Common myeloid progenitor, CD34-positive (primary cell): ENCODE measurements at regions not wholly inside any gene's neighbourhood (a gene's known extent, or its start where the extent isn't known, plus 50 kb on each side); places are given as distances from the start of the nearest gene placed in this dataset.

Experiments used
- CTCF ChIA-PET: fragments of 350-600 bp; sonication (Branson Sonifier 250); formaldehyde crosslinking; loops from one replicate; lab custom pipeline; 2021; ENCODE audit warnings: antibody characterized with exemption; lab: Charles Lee
- POLR2A ChIA-PET: fragments of 350-600 bp; sonication (Branson Sonifier 250); formaldehyde crosslinking; loops from one replicate; lab custom pipeline; 2021; ENCODE audit warnings: antibody characterized with exemption; lab: Charles Lee
- DNase-seq, 3 donors: peaks; one replicate each; pipeline versions ENCODE4 v3.0.0 to v3.0.0-alpha.2; 2013
- H3K27ac ChIP-seq, 2 experiments: 1 replicate in 1 of 2; 2 replicates in 1 of 2; pipeline ENCODE4 v1.7.0; 2013; ENCODE audit warnings: inconsistent platforms in 2 of 2, low read length in 2 of 2, mild to moderate bottlenecking in 2 of 2, low read depth in 1 of 2, moderate library complexity in 1 of 2; ENCODE audit not compliant: severe bottlenecking in 2 of 2, insufficient read depth in 1 of 2, poor library complexity in 1 of 2
- H3K27me3 ChIP-seq, 5 experiments: replicated peaks in 2 of 5; 1 replicate in 3 of 5; 2 replicates in 2 of 5; pipeline versions ENCODE4 v1.6.1 to v1.7.0; 2013; ENCODE audit warnings: low read length in 4 of 5, mild to moderate bottlenecking in 2 of 5, moderate library complexity in 2 of 5, inconsistent platforms in 1 of 5; ENCODE audit not compliant: insufficient read depth in 5 of 5, control insufficient read depth in 4 of 5
- H3K36me3 ChIP-seq, 4 experiments: 1 replicate in 2 of 4; 2 replicates in 2 of 4; pipeline versions ENCODE4 v1.6.1 to v1.7.0; 2013; ENCODE audit warnings: low read length in 3 of 4, control low read depth in 1 of 4, mild to moderate bottlenecking in 1 of 4; ENCODE audit not compliant: control insufficient read depth in 4 of 4, insufficient read depth in 4 of 4
- H3K4me1 ChIP-seq, 4 experiments: 1 replicate in 3 of 4; 2 replicates in 1 of 4; pipeline versions ENCODE4 v1.6.1 to v1.7.1; 2013; ENCODE audit warnings: low read length in 3 of 4, mild to moderate bottlenecking in 3 of 4, control low read depth in 1 of 4, inconsistent platforms in 1 of 4, moderate library complexity in 1 of 4; ENCODE audit not compliant: control insufficient read depth in 4 of 4, insufficient read depth in 4 of 4; ENCODE audit errors: control extremely low read depth in 1 of 4
- H3K4me3 ChIP-seq, 7 experiments: 1 replicate in 4 of 7; 2 replicates in 3 of 7; pipeline versions ENCODE4 v1.5.1 to v1.7.0; 2013; ENCODE audit warnings: mild to moderate bottlenecking in 7 of 7, low read length in 6 of 7, moderate library complexity in 6 of 7, inconsistent platforms in 2 of 7, low read depth in 2 of 7, control low read depth in 1 of 7; ENCODE audit not compliant: insufficient read depth in 4 of 7, control insufficient read depth in 1 of 7; ENCODE audit errors: extremely low read depth in 1 of 7
- H3K9me3 ChIP-seq, 5 experiments: 1 replicate in 4 of 5; 2 replicates in 1 of 5; pipeline versions ENCODE4 v1.6.1 to v1.7.1; 2013; ENCODE audit warnings: low read length in 4 of 5, mild to moderate bottlenecking in 2 of 5, inconsistent platforms in 1 of 5, low read depth in 1 of 5, moderate library complexity in 1 of 5; ENCODE audit not compliant: control insufficient read depth in 4 of 5, insufficient read depth in 2 of 5; ENCODE audit errors: control extremely low read depth in 1 of 5
- WGBS: methylation state at CpG from one replicate; pipeline ENCODE4 v1.1.5; 2013; ENCODE audit not compliant: insufficient coverage; 5-methylcytosine and 5-hydroxymethylcytosine counted together

GRCh38 chr10:121217331-121217730, 366.2 kb downstream of the WDR11 start:
- POLR2A ChIA-PET, result no interaction called here
- no peak for DNase-seq
- H3K4me1 ChIP-seq, result no peaks in the 10 kb centered on the region
- peaks cover 0 to 19% (median 2%) of the 10 kb centered on the region in 5 experiments for H3K27me3 ChIP-seq
- CTCF ChIA-PET, result no interaction called here
- no peaks in the 10 kb centered on the region for H3K36me3 ChIP-seq
- 92% methylated on average over 7 of the region's 7 CpGs for WGBS
- no peaks in the 10 kb centered on the region for H3K9me3 ChIP-seq
- no peak overlapping the region for H3K27ac ChIP-seq
- no peak overlapping the region for H3K4me3 ChIP-seq

- Histone ChIP-seq H3K27ac (no peak overlapping the region), H3K4me1 (no peaks in the 10 kb centered on the region), H3K27me3 (peaks cover 0 to 14% (median 4%) of the 10 kb centered on the region in 5 experiments), H3K4me3 (no peak overlapping the region), H3K36me3 (no peaks in the 10 kb centered on the region), H3K9me3 (no peaks in the 10 kb centered on the region)
- 88% methylated on average over 1 of the region's 3 CpGs for WGBS
- POLR2A ChIA-PET, result no interaction called here
- CTCF ChIA-PET, result no interaction called here
- no peak for DNase-seq
Measured at GRCh38 chr10:121221072-121221471, 369.9 kb downstream of the WDR11 start.

GRCh38 chr10:121221991-121222390, 370.8 kb downstream of the WDR11 start:
- H3K4me3 ChIP-seq, result no peak overlapping the region
- no peaks in the 10 kb centered on the region for H3K36me3 ChIP-seq
- H3K27ac ChIP-seq, result no peak overlapping the region
- CTCF ChIA-PET, result no interaction called here
- no peaks in the 10 kb centered on the region for H3K4me1 ChIP-seq
- WGBS, result 95% methylated on average over 8 of the region's 8 CpGs
- POLR2A ChIA-PET, result no interaction called here
- peaks cover 0 to 14% (median 4%) of the 10 kb centered on the region in 5 experiments for H3K27me3 ChIP-seq
- DNase-seq, result no peak
- no peaks in the 10 kb centered on the region for H3K9me3 ChIP-seq

GRCh38 chr10:121222842-121223241, 371.7 kb downstream of the WDR11 start:
- H3K9me3 ChIP-seq, result peaks cover 0 to 3% (median 0%) of the 10 kb centered on the region in 5 experiments
- peaks cover 0 to 9% (median 4%) of the 10 kb centered on the region in 5 experiments for H3K27me3 ChIP-seq
- WGBS, result 83% methylated on average over 2 of the region's 2 CpGs
- DNase-seq, result no peak
- H3K4me1 ChIP-seq, result no peaks in the 10 kb centered on the region
- no peaks in the 10 kb centered on the region for H3K36me3 ChIP-seq
- H3K27ac ChIP-seq, result no peak overlapping the region
- CTCF ChIA-PET, result no interaction called here
- H3K4me3 ChIP-seq, result no peak overlapping the region
- POLR2A ChIA-PET, result no interaction called here

GRCh38 chr10:121231079-121231478, 367.2 kb downstream of the FGFR2 start:
- no peak overlapping the region for H3K27ac ChIP-seq
- H3K36me3 ChIP-seq, result no peaks in the 10 kb centered on the region
- peaks cover 0 to 14% (median 0%) of the 10 kb centered on the region in 5 experiments for H3K27me3 ChIP-seq
- no peak overlapping the region for H3K4me3 ChIP-seq
- ChIA-PET CTCF (no interaction called here), POLR2A (no interaction called here)
- WGBS, result 100% methylated on average over 2 of the region's 5 CpGs
- no peak for DNase-seq
- peaks cover 0 to 10% (median 0%) of the 10 kb centered on the region in 5 experiments for H3K9me3 ChIP-seq
- H3K4me1 ChIP-seq, result no peaks in the 10 kb centered on the region

GRCh38 chr10:121232494-121232893, 365.8 kb downstream of the FGFR2 start:
- Histone ChIP-seq H3K36me3 (no peaks in the 10 kb centered on the region), H3K9me3 (peaks cover 0 to 14% (median 2%) of the 10 kb centered on the region in 5 experiments), H3K4me1 (no peaks in the 10 kb centered on the region), H3K27me3 (peaks cover 0 to 16% (median 0%) of the 10 kb centered on the region in 5 experiments), H3K4me3 (no peak overlapping the region), H3K27ac (no peak overlapping the region)
- no peak for DNase-seq
- WGBS, result 98% methylated on average over 4 of the region's 10 CpGs
- ChIA-PET CTCF (no interaction called here), POLR2A (no interaction called here)

GRCh38 chr10:121235692-121236091, 362.6 kb downstream of the FGFR2 start:
- ChIA-PET CTCF (no interaction called here), POLR2A (no interaction called here)
- no peaks in the 10 kb centered on the region for H3K4me1 ChIP-seq
- no peaks in the 10 kb centered on the region for H3K36me3 ChIP-seq
- H3K4me3 ChIP-seq, result no peak overlapping the region
- peaks cover 0 to 36% (median 0%) of the 10 kb centered on the region in 5 experiments for H3K27me3 ChIP-seq
- 100% methylated on average over 2 of the region's 2 CpGs for WGBS
- peaks cover 0 to 14% (median 5%) of the 10 kb centered on the region in 5 experiments for H3K9me3 ChIP-seq
- H3K27ac ChIP-seq, result no peak overlapping the region
- DNase-seq, result no peak
